ENCODE measurements at regions not wholly inside any gene's neighbourhood (a gene's known extent, or its start where the extent isn't known, plus 50 kb on each side); places are given as distances from the start of the nearest gene placed in this dataset.

GRCh38 chr2:191566344-191566743 lies 111.6 kb upstream of the NABP1 start:
- Mint-ChIP-seq H3K4me3 (no peak overlapping the region), H3K36me3 (no peaks in the 10 kb centered on the region), H3K27me3 (peaks cover 45% of the 10 kb centered on the region), H3K4me1 (peaks cover 13 to 55% (median 25%) of the 10 kb centered on the region in 4 donors), H3K27ac (no peak overlapping the region), H3K9me3 (no peaks in the 10 kb centered on the region)
- H3K4me3 ChIP-seq (ENCODE audit: low read depth, low read length), result no peak overlapping the region
- DNase-seq (peak; percentile 46 to 65 (median 61)), ATAC-seq (ENCODE audit: low read depth in 2 of 2) (peak; percentile 54 to 62)
- H3K9me3 ChIP-seq (ENCODE audit: control insufficient read depth in 2 of 2, low read length in 2 of 2), result no peaks in the 10 kb centered on the region
- H3K27ac ChIP-seq (ENCODE audit: insufficient read depth, low read length, poor library complexity, severe bottlenecking), result no peak overlapping the region
- H3K27me3 ChIP-seq (ENCODE audit: control insufficient read depth, insufficient read depth, low read length), result peaks cover 11% of the 10 kb centered on the region
- no peaks in the 10 kb centered on the region for H3K36me3 ChIP-seq (ENCODE audit: control insufficient read depth, insufficient read depth, low read length)
- peaks cover 23% of the 10 kb centered on the region for H3K4me1 ChIP-seq (ENCODE audit: control insufficient read depth, insufficient read depth, low read length, poor library complexity, severe bottlenecking)

GRCh38 chr2:191567206-191567605 lies 110.7 kb upstream of the NABP1 start:
- H3K4me3 ChIP-seq (ENCODE audit: low read depth, low read length), result no peak overlapping the region
- no peaks in the 10 kb centered on the region for H3K36me3 ChIP-seq (ENCODE audit: control insufficient read depth, insufficient read depth, low read length)
- Mint-ChIP-seq H3K27ac (no peak overlapping the region), H3K4me1 (peaks cover 16 to 64% (median 30%) of the 10 kb centered on the region in 4 donors), H3K9me3 (no peaks in the 10 kb centered on the region), H3K4me3 (peak overlapping the region in 1 of 4 donors; percentile 21), H3K36me3 (no peaks in the 10 kb centered on the region), H3K27me3 (peaks cover 41% of the 10 kb centered on the region)
- DNase-seq, result no peak
- peaks cover 25% of the 10 kb centered on the region for H3K4me1 ChIP-seq (ENCODE audit: control insufficient read depth, insufficient read depth, low read length, poor library complexity, severe bottlenecking)
- H3K27me3 ChIP-seq (ENCODE audit: control insufficient read depth, insufficient read depth, low read length), result peaks cover 11% of the 10 kb centered on the region
- H3K27ac ChIP-seq (ENCODE audit: insufficient read depth, low read length, poor library complexity, severe bottlenecking), result no peak overlapping the region
- no peaks in the 10 kb centered on the region for H3K9me3 ChIP-seq (ENCODE audit: control insufficient read depth in 2 of 2, low read length in 2 of 2)
- ATAC-seq (ENCODE audit: low read depth in 2 of 2), result no peak

- Histone ChIP-seq H3K27ac (ENCODE audit: insufficient read depth, low read length, poor library complexity, severe bottlenecking) (no peak overlapping the region), H3K4me3 (ENCODE audit: low read depth, low read length) (no peak overlapping the region), H3K9me3 (ENCODE audit: control insufficient read depth in 2 of 2, low read length in 2 of 2) (no peaks in the 10 kb centered on the region), H3K4me1 (ENCODE audit: control insufficient read depth, insufficient read depth, low read length, poor library complexity, severe bottlenecking) (peaks cover 34% of the 10 kb centered on the region), H3K36me3 (ENCODE audit: control insufficient read depth, insufficient read depth, low read length) (no peaks in the 10 kb centered on the region), H3K27me3 (ENCODE audit: control insufficient read depth, insufficient read depth, low read length) (peaks cover 8% of the 10 kb centered on the region)
- no peak overlapping the region for H3K27ac Mint-ChIP-seq
- peaks cover 32% of the 10 kb centered on the region for H3K27me3 Mint-ChIP-seq
- DNase-seq, result no peak
- no peaks in the 10 kb centered on the region for H3K9me3 Mint-ChIP-seq
- H3K4me1 Mint-ChIP-seq, result peaks cover 26 to 82% (median 42%) of the 10 kb centered on the region in 4 donors
- no peaks in the 10 kb centered on the region for H3K36me3 Mint-ChIP-seq
- no peak overlapping the region for H3K4me3 Mint-ChIP-seq
- ATAC-seq (ENCODE audit: low read depth in 2 of 2), result no peak
Measured at GRCh38 chr2:191569025-191569424, 108.9 kb upstream of the NABP1 start.

- Histone ChIP-seq H3K27ac (ENCODE audit: insufficient read depth, low read length, poor library complexity, severe bottlenecking) (no peak overlapping the region), H3K4me3 (ENCODE audit: low read depth, low read length) (peak overlapping the region; percentile 77)
- H3K36me3 Mint-ChIP-seq, result no peaks in the 10 kb centered on the region
Measured at GRCh38 chr2:191571163-191571769, 106.7 kb upstream of the NABP1 start.

DNA sequence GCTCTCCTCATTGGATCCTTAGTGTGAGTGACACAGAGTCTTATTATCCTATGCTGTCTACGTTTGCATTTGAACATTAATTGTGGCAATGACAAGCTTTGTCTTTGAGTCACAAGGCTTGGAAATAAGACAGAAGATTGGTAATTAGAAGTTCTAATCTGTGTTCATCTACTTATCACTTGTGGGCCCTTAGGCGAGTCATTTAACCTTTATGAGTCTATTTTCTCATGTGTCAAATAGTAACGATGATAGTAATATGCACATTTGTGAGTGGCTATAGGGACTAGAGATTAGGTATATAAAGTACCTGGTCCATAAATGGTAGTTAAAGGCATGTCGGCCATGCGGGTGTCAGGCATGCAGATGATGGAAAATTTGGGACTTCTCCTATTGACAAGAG lies 105.6 kb upstream of the NABP1 start:
- ATAC-seq (ENCODE audit: low read depth in 2 of 2) (no peak), DNase-seq (no peak)
- Mint-ChIP-seq H3K4me1 (peaks cover 25 to 67% (median 41%) of the 10 kb centered on the region in 4 donors), H3K36me3 (no peaks in the 10 kb centered on the region), H3K4me3 (no peak overlapping the region), H3K9me3 (no peaks in the 10 kb centered on the region), H3K27ac (peak overlapping the region; percentile 12 to 52 (median 48)), H3K27me3 (peaks cover 5% of the 10 kb centered on the region)
- Histone ChIP-seq H3K4me3 (ENCODE audit: low read depth, low read length) (no peak overlapping the region), H3K27me3 (ENCODE audit: control insufficient read depth, insufficient read depth, low read length) (no peaks in the 10 kb centered on the region), H3K36me3 (ENCODE audit: control insufficient read depth, insufficient read depth, low read length) (no peaks in the 10 kb centered on the region), H3K4me1 (ENCODE audit: control insufficient read depth, insufficient read depth, low read length, poor library complexity, severe bottlenecking) (peaks cover 30% of the 10 kb centered on the region), H3K9me3 (ENCODE audit: control insufficient read depth in 2 of 2, low read length in 2 of 2) (no peaks in the 10 kb centered on the region), H3K27ac (ENCODE audit: insufficient read depth, low read length, poor library complexity, severe bottlenecking) (no peak overlapping the region)

More at GRCh38 chr2:191571163-191571769, 106.7 kb upstream of the NABP1 start:
- H3K4me1 ChIP-seq (ENCODE audit: control insufficient read depth, insufficient read depth, low read length, poor library complexity, severe bottlenecking), result peaks cover 33% of the 10 kb centered on the region
- H3K9me3 ChIP-seq (ENCODE audit: control insufficient read depth in 2 of 2, low read length in 2 of 2), result no peaks in the 10 kb centered on the region
- ATAC-seq (ENCODE audit: low read depth in 2 of 2), result peak; percentile 61 to 73
- peak overlapping the region; percentile 4 to 88 (median 76) for H3K4me3 Mint-ChIP-seq
- H3K4me1 Mint-ChIP-seq, result peaks cover 26 to 76% (median 42%) of the 10 kb centered on the region in 4 donors
- H3K36me3 ChIP-seq (ENCODE audit: control insufficient read depth, insufficient read depth, low read length), result no peaks in the 10 kb centered on the region
- H3K27me3 ChIP-seq (ENCODE audit: control insufficient read depth, insufficient read depth, low read length), result no peaks in the 10 kb centered on the region
- peak overlapping the region; percentile 43 to 84 (median 64) for H3K27ac Mint-ChIP-seq
- DNase-seq, result peak in 2 of 3 donors; percentile 52 to 68
- H3K9me3 Mint-ChIP-seq, result no peaks in the 10 kb centered on the region
- H3K27me3 Mint-ChIP-seq, result peaks cover 11% of the 10 kb centered on the region

DNA sequence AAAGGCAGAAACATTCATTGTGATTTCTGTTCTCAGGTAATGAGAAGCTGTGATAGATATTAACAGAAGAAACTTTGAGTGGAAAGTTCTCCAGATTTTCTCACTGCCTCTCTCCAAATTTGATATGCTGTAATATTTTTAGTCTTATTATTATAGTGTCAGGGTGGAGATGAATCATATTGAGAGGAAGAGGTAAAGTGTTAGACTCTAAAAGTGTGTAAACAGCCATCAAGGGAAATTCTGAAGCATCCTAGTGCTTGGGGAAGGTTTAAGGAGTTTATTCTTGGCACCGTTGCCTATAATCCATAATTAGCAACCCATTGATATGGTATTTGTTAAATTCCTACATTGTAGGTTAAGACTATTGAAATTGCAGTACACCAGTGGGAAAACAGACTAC lies 104.7 kb upstream of the NABP1 start:
- H3K27ac Mint-ChIP-seq, result no peak overlapping the region
- H3K4me1 ChIP-seq (ENCODE audit: control insufficient read depth, insufficient read depth, low read length, poor library complexity, severe bottlenecking), result peaks cover 30% of the 10 kb centered on the region
- no peak for DNase-seq
- no peaks in the 10 kb centered on the region for H3K9me3 ChIP-seq (ENCODE audit: control insufficient read depth in 2 of 2, low read length in 2 of 2)
- no peak for ATAC-seq (ENCODE audit: low read depth in 2 of 2)
- peaks cover 5% of the 10 kb centered on the region for H3K27me3 Mint-ChIP-seq
- H3K27me3 ChIP-seq (ENCODE audit: control insufficient read depth, insufficient read depth, low read length), result no peaks in the 10 kb centered on the region
- H3K4me3 Mint-ChIP-seq, result no peak overlapping the region
- H3K9me3 Mint-ChIP-seq, result no peaks in the 10 kb centered on the region
- no peak overlapping the region for H3K4me3 ChIP-seq (ENCODE audit: low read depth, low read length)
- H3K4me1 Mint-ChIP-seq, result peaks cover 22 to 61% (median 41%) of the 10 kb centered on the region in 4 donors
- no peaks in the 10 kb centered on the region for H3K36me3 Mint-ChIP-seq
- H3K36me3 ChIP-seq (ENCODE audit: control insufficient read depth, insufficient read depth, low read length), result no peaks in the 10 kb centered on the region
- no peak overlapping the region for H3K27ac ChIP-seq (ENCODE audit: insufficient read depth, low read length, poor library complexity, severe bottlenecking)

- H3K27ac Mint-ChIP-seq, result peak overlapping the region in 2 of 3 donors; percentile 18 to 34
- H3K27me3 ChIP-seq (ENCODE audit: control insufficient read depth, insufficient read depth, low read length), result no peaks in the 10 kb centered on the region
- no peak overlapping the region for H3K27ac ChIP-seq (ENCODE audit: insufficient read depth, low read length, poor library complexity, severe bottlenecking)
- H3K4me1 ChIP-seq (ENCODE audit: control insufficient read depth, insufficient read depth, low read length, poor library complexity, severe bottlenecking), result peaks cover 30% of the 10 kb centered on the region
- ATAC-seq (ENCODE audit: low read depth in 2 of 2) (no peak), DNase-seq (no peak)
- no peaks in the 10 kb centered on the region for H3K9me3 ChIP-seq (ENCODE audit: control insufficient read depth in 2 of 2, low read length in 2 of 2)
- H3K4me1 Mint-ChIP-seq, result peaks cover 22 to 53% (median 38%) of the 10 kb centered on the region in 4 donors
- no peaks in the 10 kb centered on the region for H3K36me3 ChIP-seq (ENCODE audit: control insufficient read depth, insufficient read depth, low read length)
- H3K27me3 Mint-ChIP-seq, result peaks cover 5% of the 10 kb centered on the region
- H3K9me3 Mint-ChIP-seq, result no peaks in the 10 kb centered on the region
- H3K4me3 Mint-ChIP-seq, result no peak overlapping the region
- H3K4me3 ChIP-seq (ENCODE audit: low read depth, low read length), result no peak overlapping the region
- H3K36me3 Mint-ChIP-seq, result no peaks in the 10 kb centered on the region
Measured at GRCh38 chr2:191574232-191574631, 103.7 kb upstream of the NABP1 start.

DNA sequence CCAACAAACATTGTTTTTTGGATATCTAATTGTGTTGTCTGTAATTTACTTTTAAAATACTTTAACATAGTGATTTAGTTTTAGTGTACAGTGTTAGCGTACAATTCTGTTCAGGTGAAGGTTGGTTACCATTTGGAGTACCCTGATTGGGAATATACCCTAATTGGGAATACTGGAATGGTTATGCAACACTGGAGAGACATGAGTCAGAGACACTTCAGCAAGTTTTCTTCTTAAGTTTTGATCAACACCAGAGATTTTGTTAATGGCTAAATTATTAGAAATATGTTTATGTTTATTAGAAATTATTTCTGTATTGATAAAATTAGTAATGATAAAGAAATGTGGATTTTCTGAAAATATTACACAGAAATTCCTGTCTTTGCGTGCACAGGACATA lies 100.3 kb upstream of the NABP1 start:
- H3K27me3 ChIP-seq (ENCODE audit: control insufficient read depth, insufficient read depth, low read length), result no peaks in the 10 kb centered on the region
- Mint-ChIP-seq H3K27me3 (no peaks in the 10 kb centered on the region), H3K4me3 (no peak overlapping the region), H3K36me3 (no peaks in the 10 kb centered on the region), H3K4me1 (peaks cover 6 to 19% (median 14%) of the 10 kb centered on the region in 4 donors), H3K27ac (no peak overlapping the region), H3K9me3 (no peaks in the 10 kb centered on the region)
- peaks cover 9% of the 10 kb centered on the region for H3K4me1 ChIP-seq (ENCODE audit: control insufficient read depth, insufficient read depth, low read length, poor library complexity, severe bottlenecking)
- H3K9me3 ChIP-seq (ENCODE audit: control insufficient read depth in 2 of 2, low read length in 2 of 2), result no peaks in the 10 kb centered on the region
- H3K4me3 ChIP-seq (ENCODE audit: low read depth, low read length), result no peak overlapping the region
- no peaks in the 10 kb centered on the region for H3K36me3 ChIP-seq (ENCODE audit: control insufficient read depth, insufficient read depth, low read length)
- H3K27ac ChIP-seq (ENCODE audit: insufficient read depth, low read length, poor library complexity, severe bottlenecking), result no peak overlapping the region
- ATAC-seq (ENCODE audit: low read depth in 2 of 2), result no peak
- no peak for DNase-seq

Measured in CD4-positive, CD25-positive, alpha-beta regulatory T cell (primary cell).